Adrenal gland (tissue), 9 donors: ENCODE measurements at regions not wholly inside any gene's neighbourhood (a gene's known extent, or its start where the extent isn't known, plus 50 kb on each side); places are given as distances from the start of the nearest gene placed in this dataset.
A peak's percentile ranks its signal among the peaks of the same experiment; 100 is the strongest.

ENCODE experiments used
- DNase-seq, 7 donors: peaks; one replicate each; pipeline ENCODE4 v3.0.0-alpha.2; 2019 to 2020
- H3K27ac ChIP-seq, 5 donors: fragments of 200-600 bp; sonication (generic) in 4 of 5; 1 replicate in 3 of 5; 2 replicates in 2 of 5; pipeline versions ENCODE4 v1.5.1 to v1.8.0; 2016 to 2020; ENCODE audit warnings: mild to moderate bottlenecking in 1 of 5
- H3K27me3 ChIP-seq: fragments of 200-600 bp; 2 replicates; pipeline ENCODE4 v1.8.0; 2021
- H3K36me3 ChIP-seq, 2 donors: fragments of 200-600 bp; replicated peaks in 1 of 2; 1 replicate in 1 of 2; 2 replicates in 1 of 2; pipeline versions ENCODE4 v1.5.1 to v1.8.0; 2018 to 2022
- H3K4me1 ChIP-seq, 2 donors: fragments of 200-600 bp; replicated peaks in 1 of 2; 1 replicate in 1 of 2; 2 replicates in 1 of 2; pipeline versions ENCODE4 v1.5.1 to v1.8.0; 2018 to 2021
- H3K4me3 ChIP-seq, 4 donors: fragments of 200-600 bp; sonication (generic) in 3 of 4; one replicate each; pipeline ENCODE4 v1.5.1; 2016 to 2018
- H3K9me3 ChIP-seq, 3 donors: fragments of 200-600 bp; sonication (generic) in 1 of 3; replicated peaks in 1 of 3; 1 replicate in 2 of 3; 2 replicates in 1 of 3; pipeline versions ENCODE4 v1.5.1 to v1.8.0; 2016 to 2021
- POLR2A ChIP-seq, 2 donors: fragments of 450-650 bp; IDR thresholded peaks; one replicate each; pipeline ENCODE4 v1.6.1; 2017; ENCODE audit warnings: antibody characterized with exemption in 2 of 2, mild to moderate bottlenecking in 2 of 2, moderate library complexity in 1 of 2
- WGBS, 4 donors: extraction: QIAGEN DNeasy Blood & Tissue Kit in 2 of 4; methylation state at CpG; one replicate each; pipeline versions ENCODE4 v1.1.5 to v1.1.7; 2013 to 2017; 5-methylcytosine and 5-hydroxymethylcytosine counted together
- intact Hi-C, 2 donors: fragments of 100-400 bp; cut with DNase I; formaldehyde crosslinking; loops; one replicate each; pipeline versions ENCODE4 v1.14.1 to v1.15.0; 2022 to 2023
- TF ChIP-seq, protein P1 (sequence below), 6 experiments: fragments of 450-650 bp in 4 of 6; fragments of 200-600 bp in 2 of 6; sonication (generic) in 1 of 6; IDR thresholded peaks; 1 replicate in 5 of 6; 2 replicates in 1 of 6; pipeline versions ENCODE4 v1.5.1 to v1.8.0; 2016 to 2021; ENCODE audit warnings: antibody characterized with exemption in 6 of 6, mild to moderate bottlenecking in 2 of 6, moderate library complexity in 1 of 6
- donor health status: healthy with polysubstance abuse.
- donor health status: Bipolar disorder and iron deficiency.
- donor health status: DM: yes; HTN: yes; CAD: no.
- donor health status: DM: no; HTN: no; CAD: no.
- donor health status: DM: no; HTN: no; CAD: no.

DNA sequence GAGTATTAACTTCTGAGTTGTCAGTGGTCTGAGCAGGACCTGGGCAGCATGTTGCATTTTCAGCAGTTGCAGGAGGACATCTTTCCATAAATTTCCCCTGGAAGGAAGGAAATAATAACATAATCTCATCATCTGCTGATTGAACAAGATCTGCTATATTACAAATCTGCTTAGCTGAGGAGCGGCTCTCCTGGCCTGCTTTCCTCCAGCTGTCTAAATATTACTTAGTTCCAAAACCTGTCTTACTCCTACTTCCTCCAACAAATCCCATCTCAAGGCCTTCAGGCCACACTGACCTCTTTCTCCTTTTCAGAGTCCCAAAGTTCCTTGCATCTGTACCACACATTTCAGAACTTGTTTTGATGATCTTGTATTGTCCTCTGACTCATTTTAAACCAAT, 364.4 kb upstream of the MCTP2 start:
- Histone ChIP-seq H3K4me3 (no peak overlapping the region), H3K4me1 (no peaks in the 10 kb centered on the region), H3K27me3 (no peaks in the 10 kb centered on the region), H3K27ac (no peak overlapping the region), H3K36me3 (no peaks in the 10 kb centered on the region), H3K9me3 (no peaks in the 10 kb centered on the region)
- TF ChIP-seq, protein P1, sequence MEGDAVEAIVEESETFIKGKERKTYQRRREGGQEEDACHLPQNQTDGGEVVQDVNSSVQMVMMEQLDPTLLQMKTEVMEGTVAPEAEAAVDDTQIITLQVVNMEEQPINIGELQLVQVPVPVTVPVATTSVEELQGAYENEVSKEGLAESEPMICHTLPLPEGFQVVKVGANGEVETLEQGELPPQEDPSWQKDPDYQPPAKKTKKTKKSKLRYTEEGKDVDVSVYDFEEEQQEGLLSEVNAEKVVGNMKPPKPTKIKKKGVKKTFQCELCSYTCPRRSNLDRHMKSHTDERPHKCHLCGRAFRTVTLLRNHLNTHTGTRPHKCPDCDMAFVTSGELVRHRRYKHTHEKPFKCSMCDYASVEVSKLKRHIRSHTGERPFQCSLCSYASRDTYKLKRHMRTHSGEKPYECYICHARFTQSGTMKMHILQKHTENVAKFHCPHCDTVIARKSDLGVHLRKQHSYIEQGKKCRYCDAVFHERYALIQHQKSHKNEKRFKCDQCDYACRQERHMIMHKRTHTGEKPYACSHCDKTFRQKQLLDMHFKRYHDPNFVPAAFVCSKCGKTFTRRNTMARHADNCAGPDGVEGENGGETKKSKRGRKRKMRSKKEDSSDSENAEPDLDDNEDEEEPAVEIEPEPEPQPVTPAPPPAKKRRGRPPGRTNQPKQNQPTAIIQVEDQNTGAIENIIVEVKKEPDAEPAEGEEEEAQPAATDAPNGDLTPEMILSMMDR (IDR thresholded peaks at IDR 0.05), result no peak
- no peak for TF ChIP-seq POLR2A (IDR thresholded peaks at IDR 0.05)
- DNase-seq, result no peak
- intact Hi-C loops, result no loop called here
- WGBS, 4 donors, result 58 to 87% (median 65%) methylated on average over 1 of the region's 1 CpG

DNA sequence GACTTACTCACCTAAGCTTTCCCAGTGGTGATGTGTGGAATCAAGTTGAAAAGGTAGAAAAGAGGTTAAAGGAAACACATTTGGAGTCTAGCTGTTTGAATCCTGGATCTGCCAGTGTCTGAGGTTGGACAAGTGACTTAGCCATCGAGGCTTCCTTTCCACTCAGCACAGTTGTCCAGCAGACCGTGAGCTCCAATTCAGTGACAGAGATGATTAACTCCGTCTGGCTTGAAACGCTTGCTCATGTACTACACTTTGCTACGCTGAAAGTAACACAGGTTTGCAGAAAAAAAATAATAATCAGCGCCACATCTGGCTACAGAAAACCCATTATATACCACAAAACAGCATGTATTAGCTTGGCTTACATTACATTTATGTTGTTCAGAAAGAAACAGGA, 364.9 kb upstream of the MCTP2 start:
- intact Hi-C loops, result no loop called here
- no peak for DNase-seq
- H3K27me3 ChIP-seq, result no peaks in the 10 kb centered on the region
- TF ChIP-seq POLR2A (IDR thresholded peaks at IDR 0.05), result no peak
- TF ChIP-seq, protein P1 (IDR thresholded peaks at IDR 0.05), result no peak
- 58 to 82% (median 69%) methylated on average over 6 of the region's 6 CpGs for WGBS, 4 donors
- no peak overlapping the region for H3K27ac ChIP-seq
- no peak overlapping the region for H3K4me3 ChIP-seq
- H3K9me3 ChIP-seq, result no peaks in the 10 kb centered on the region
- no peaks in the 10 kb centered on the region for H3K36me3 ChIP-seq
- H3K4me1 ChIP-seq, result no peaks in the 10 kb centered on the region

DNA sequence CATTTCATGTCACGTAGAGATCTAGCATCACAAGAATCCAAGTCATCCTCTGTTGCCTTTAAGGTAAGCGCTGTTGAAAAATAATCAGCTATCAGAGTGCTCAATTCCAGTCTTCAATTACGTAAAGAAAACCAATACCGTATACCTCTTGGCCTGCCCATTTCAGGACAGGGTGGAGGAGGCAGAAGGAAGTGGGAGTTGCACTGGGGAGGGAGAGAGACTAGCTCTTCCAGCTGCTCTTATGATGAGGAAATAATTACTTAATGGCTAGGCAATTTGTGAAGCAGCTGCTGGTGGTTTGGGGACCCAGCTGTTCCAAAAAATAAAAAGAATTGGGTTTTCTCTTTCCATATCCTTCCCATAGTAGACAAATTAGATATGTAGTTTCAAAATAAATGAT, 365.8 kb upstream of the MCTP2 start:
- no peak for TF ChIP-seq POLR2A (IDR thresholded peaks at IDR 0.05)
- TF ChIP-seq, protein P1 (IDR thresholded peaks at IDR 0.05), result no peak
- 68 to 81% (median 72%) methylated on average over 4 of the region's 4 CpGs for WGBS, 4 donors
- intact Hi-C loops, result no loop called here
- Histone ChIP-seq H3K27ac (peak overlapping the region in 1 of 5 donors; percentile 41), H3K27me3 (no peaks in the 10 kb centered on the region), H3K36me3 (no peaks in the 10 kb centered on the region), H3K4me1 (no peaks in the 10 kb centered on the region), H3K4me3 (no peak overlapping the region), H3K9me3 (no peaks in the 10 kb centered on the region)
- DNase-seq, result peak in 1 of 7 donors; percentile 5

DNA sequence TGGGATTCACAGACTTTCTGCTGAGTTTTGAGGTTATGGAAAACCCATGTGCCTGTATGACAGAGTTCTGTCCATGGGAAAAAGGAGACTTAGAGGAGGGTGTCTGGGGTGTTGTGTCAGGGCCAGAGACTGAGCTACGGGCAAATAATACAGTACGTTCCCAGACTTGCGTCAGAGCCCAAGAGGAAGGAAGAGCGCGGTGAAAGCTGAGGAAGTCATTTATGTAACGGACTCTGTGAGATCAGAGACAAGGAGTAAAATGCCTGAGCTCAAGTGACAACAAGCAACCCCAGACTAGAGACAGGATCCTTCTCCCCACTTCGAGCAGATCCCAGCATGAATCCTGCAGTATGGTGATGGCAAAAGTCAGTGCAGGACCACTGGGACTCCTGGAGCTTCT, 368.6 kb upstream of the MCTP2 start:
- Histone ChIP-seq H3K4me1 (no peaks in the 10 kb centered on the region), H3K9me3 (no peaks in the 10 kb centered on the region), H3K27me3 (no peaks in the 10 kb centered on the region), H3K27ac (peak overlapping the region in 3 of 5 donors; percentile 26 to 79 (median 43)), H3K4me3 (no peak overlapping the region), H3K36me3 (no peaks in the 10 kb centered on the region)
- peak; percentile 27 to 67 (median 35) for DNase-seq
- TF ChIP-seq, protein P1 (IDR thresholded peaks at IDR 0.05), result no peak
- TF ChIP-seq POLR2A (IDR thresholded peaks at IDR 0.05), result peak in 1 of 2 donors; percentile 7
- intact Hi-C loops, result no loop called here
- 63 to 67% (median 65%) methylated on average over 7 of the region's 7 CpGs for WGBS, 4 donors
